HG02610 (cell line): ENCODE measurements at regions not wholly inside any gene's neighbourhood (a gene's known extent, or its start where the extent isn't known, plus 50 kb on each side); places are given as distances from the start of the nearest gene placed in this dataset.

Source experiments
- ATAC-seq: cut with Tn5 transposase; IDR thresholded peaks from one replicate; pipeline ENCODE4 v1.9.1; 2021; ENCODE audit warnings: mild to moderate bottlenecking, moderate library complexity; ENCODE audit not compliant: unreplicated experiment

DNA sequence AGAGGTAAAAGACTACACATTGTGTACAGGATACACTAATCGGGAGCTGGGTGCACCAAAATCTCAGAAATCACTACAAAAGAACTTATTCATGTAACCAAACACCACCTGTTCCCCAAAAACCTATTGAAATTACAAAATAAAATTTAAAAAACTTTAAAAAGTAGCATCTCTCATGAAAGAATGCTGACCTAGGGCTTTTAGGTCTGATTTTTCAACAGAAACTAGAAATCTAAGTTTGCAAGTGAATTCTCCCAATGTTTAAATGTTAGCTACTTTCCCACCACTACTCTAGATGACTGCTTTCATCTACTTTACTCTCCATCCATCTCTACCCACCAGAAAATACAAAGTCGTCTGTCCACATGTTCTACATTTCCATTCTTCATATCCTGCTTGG is 1447.7 kb downstream of the RPA4 start:
- no peak for ATAC-seq

DNA sequence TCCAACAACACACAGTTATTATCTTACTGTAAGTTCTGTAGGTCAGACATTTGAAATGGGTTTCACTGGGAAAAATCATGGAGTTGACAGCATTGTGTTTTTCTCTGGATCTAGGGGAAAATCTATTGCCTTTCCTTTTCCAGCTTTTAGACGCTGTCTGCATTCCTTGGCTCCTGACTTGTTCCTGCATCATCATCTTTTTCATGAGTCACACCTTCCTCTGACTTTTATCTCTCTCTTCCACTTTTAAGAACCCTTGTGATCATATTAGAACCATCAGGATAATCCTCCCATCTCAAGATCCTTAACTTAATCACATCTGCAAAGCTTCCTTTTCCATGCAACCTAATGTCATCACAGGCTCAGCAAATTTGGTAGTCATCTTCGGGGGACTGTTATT is 1454.8 kb downstream of the RPA4 start:
- no peak for ATAC-seq

DNA sequence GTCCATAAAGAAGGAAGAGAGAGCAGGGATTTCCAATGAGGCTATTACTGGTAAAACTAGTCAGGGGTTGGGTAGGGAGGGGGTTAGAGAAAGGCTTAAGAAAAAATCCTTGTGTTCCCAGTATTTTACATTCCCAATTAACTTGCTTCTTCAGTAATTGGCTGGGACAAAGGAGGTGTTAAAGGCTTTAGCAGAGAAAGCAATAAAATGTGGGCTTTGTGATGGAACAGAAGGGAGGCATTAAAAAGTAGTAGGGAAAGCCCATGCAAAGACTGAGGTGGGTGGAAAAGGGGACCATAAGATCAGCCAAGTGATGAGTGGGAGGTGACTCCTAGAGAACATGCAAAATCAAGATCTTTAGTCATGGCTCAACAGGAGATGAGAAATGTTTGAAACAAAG is 1467.2 kb downstream of the RPA4 start:
- no peak for ATAC-seq

DNA sequence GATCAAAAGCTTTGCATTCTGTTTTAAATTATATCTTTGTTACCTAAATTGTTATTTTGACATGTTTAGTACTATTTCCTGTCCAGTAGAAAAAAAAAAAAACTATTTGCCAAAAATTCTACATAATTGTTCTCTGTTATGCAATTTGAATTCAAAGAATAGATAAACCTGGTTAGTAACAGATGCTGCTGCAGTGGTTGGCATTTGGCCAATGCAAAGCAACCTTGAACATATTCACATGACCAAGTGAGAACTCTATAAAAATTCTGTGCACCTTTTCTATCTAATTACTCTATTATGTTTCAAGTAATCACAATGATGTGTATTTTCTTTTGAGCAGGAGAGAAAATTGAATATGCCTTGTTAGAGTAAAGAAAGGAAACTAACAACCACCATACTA is 1473.4 kb downstream of the RPA4 start:
- no peak for ATAC-seq

DNA sequence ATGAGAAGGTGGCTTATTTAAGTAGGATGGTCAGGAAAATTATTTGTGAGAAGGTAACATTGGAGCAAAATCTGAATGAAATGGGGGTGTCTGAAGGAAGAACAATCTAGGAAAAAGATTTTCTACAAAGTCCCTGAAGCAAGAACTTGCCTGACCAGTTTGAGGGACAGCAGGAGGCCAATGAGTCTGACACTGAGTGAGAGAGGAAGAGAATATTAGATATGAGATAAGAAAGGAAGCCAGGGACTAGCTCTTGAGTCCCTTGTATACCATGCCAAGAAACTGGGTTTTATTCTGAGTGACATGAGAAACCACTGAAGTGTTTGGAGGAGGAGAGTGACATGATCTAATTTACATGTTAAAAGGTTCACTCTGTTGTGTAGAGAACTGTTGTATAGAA is 1478.9 kb downstream of the RPA4 start:
- ATAC-seq: no peak

DNA sequence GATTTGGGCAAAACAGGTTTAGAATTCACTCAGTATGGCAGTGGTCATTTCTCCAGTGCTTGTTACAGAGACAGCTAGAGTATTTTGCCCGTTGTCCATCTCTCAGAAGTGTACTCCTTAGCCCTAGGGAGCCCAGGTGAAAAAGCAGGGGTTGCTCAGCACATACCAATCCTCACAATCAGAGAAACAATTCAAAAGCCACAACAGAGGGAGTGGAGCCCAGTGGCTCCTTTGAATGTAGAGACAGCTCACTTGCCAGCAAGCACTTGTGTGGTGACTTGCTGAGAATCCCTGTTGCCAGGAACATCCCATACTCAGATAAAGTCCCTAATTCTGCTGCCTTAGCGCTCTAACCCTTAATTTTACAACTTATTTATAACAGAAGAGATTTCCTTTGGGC is 1488.3 kb downstream of the RPA4 start:
- no peak for ATAC-seq

DNA sequence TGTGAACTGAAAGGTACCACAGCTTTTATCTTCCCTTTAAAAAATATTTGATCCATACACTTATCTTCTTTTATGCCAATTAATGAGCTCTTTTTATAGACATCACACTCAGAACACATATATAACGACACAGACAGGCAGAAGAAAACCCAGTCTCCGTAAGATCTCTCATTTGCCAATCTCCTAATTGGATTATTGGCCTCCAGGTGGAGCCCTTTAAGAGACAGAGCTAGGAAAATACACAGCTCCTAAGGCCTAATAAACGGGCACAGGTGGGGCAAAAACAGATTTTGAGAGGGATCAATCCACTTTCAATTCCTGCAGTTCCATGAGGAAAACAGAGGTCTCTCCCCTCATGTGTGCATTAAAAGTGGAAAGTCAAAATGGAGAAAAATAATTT is 1495.4 kb downstream of the RPA4 start:
- ATAC-seq: no peak

DNA sequence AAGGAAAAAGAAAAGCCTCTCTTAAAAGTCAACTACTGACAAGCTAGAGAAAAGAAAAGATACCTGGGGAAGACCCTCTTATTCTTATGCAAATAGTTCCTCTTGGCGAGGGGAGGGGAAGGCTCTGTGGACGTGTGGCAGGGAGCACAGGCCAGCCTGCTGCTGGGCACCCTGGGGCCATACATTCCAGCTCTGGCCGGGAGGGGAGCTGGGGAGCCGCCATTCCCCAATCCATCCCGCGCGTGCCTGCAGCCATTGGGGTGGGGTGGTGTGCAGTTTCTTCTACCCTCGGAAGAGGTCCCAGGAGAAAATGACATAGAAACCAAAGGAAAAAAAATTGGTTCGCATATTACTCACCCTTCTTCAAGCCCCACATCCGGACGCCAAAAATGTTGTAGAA is 1496.4 kb downstream of the RPA4 start:
- no peak for ATAC-seq

DNA sequence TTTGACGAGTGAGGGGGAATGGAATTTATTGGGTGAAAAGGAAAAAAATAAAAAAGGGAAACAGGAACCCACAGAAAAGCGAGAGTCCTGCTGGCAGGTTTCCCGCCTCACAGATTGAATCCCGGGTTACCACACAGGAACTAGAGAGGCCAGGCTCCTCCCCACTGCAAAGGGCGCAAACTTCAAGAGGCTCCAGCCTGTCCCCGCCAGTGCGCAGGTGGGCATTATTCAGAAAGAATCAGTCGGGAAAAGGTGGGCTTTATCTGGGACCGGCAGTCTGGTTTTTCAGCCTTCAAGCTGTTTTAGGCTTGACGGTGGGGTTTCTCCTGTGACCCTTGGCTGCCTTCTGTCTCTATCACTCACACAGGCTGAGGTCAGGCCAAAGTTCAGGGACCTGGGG is 1496.8 kb downstream of the RPA4 start:
- ATAC-seq: no peak

DNA sequence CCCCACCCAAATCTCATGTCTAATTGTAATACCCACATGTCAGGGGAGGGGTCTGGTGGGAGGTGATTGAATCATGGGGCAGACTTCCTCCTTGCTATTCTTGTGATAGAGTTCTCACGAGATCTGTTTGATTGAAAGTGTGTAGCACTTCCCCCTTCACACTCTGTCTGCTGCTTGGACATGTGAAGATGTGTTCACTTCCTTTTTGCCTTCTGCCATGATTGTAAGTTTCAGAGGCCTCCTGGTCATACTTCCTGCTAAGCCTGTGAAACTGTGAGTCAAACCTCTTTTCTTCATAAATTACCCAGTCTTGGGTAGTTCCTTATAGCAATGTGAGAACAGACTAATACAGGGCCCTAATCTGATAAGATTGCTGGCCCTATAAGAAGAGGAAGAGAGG is 1514.8 kb downstream of the RPA4 start:
- no peak for ATAC-seq

DNA sequence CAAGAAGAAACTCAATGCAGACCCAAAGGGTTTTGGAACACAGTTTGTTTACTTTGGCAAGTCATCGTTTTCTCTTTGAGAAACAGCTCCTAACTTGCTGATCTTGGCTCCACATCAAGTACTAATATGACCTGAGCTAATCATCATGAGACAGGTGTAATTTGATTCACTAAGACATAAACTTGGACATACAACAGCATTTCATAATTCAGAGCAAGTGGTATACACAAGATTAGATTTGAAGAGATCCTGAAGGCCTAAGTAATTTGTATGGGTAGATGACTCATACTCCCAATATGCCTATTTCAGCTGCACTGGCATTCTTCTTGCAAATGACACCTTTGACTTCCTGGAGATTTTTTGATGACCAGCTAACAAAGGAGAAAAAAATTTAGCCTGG is 1521.7 kb downstream of the RPA4 start:
- ATAC-seq: no peak

DNA sequence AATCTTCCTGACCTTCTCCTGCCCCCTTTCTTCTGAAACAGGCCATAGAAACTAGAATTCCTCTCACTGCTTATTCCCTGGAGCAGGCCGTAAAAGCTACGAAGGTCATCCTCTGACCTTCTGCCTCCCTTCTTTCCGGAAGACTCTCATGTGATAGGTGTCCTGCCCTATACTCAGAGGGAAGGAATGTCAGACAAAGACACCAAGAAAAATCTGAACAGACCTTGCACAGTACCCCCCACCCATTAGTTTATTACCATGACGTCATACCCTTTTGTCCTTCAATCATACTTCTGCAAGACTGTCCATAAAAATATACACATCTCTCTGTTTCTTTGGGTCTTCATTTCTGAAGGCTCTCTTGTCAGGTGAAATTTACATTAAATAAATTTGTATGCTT is 1523.9 kb downstream of the RPA4 start:
- ATAC-seq: no peak

DNA sequence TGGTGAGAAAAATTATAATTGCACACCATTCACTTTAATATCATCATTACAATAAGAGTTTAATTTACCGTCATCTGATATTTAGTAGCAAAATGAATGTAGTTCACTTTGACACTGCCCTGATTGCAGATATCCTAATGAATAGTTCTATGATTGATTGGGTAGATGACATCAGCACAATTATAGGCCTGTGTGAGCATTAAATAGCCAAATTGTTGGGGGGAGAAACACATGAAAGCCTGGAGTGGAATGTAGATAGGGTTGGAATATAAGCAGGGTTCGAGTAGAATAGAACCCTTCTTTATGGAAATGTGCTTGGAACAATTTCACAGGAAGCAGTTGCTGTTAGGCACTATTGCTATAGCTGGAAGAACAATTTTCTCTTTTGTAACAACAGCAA is 1526.2 kb downstream of the RPA4 start:
- no peak for ATAC-seq

DNA sequence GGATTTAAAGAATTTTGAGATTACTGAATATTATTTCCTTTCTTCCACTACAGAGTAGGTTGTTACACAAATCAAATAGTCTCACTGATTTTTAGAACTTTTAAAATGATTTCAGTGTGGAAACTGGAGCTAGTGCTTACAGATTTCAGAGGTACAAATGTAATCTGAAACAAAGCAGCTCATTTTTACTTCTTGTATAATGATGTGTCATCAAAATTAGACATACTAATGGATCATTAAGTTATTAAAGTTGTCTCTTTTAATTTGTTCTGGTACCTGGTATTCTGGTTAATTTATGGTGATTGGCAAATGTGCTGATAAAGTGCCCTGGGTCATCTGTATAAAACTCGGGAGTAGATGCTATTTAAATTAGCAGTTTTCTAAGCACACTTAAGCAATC is 1528.3 kb downstream of the RPA4 start:
- ATAC-seq: no peak

DNA sequence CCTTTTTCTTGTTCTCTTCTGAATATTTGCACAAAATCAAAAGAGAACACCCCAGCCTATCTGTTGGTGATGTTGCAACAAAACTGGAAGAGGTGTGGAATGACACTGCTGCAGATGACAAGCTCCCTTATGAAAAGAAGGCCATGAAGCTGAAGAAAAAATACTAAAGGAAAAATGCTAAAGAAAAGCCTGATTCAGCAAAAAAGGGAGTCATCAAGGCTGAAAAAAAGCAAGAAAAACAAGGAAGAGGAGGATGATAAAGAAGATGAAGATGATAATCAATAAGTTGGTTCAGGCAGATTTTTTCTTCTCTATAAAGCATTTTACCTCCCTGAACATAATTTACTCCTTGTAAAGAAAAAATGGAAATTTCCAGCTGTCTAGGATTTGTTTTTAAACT is 1538.8 kb downstream of the RPA4 start:
- ATAC-seq: no peak

DNA sequence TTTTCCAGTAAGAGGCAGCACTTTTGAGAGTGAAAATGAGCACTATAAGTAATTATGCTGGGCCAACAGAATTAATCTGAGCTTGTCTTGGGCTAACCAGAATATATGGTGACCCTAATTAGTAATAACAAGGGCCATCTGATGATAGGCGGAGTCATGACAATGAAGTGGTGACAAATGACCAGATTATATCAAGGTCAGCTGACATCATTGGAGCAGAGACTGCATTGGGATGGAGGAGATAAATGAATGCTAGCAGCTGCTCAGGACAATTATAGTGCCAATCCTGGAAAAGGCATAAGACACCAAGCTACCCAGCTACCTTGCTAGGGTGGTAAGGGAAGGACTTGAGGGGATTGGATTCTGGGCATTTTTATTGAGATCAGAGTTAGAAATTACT is 1548.7 kb downstream of the RPA4 start:
- no peak for ATAC-seq

DNA sequence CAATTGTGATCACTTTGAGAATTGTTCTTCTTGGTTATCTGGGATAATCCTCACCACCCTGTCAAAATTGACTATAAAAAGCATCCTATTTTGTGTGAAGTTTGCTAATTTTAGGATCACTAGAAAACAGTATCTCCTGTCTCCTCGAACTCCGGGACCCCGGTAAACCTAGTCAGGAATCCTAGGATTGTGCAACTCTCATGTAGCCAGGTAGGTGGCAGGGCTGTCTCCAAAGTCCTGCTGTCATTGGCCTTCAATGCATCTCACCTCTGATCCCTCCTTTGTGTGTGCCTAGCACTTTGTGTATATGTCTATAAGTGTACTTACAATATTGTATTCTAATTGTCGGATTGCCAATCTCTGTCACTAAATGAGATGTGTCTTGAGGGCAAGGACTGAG is 1564.8 kb downstream of the RPA4 start:
- ATAC-seq: no peak

DNA sequence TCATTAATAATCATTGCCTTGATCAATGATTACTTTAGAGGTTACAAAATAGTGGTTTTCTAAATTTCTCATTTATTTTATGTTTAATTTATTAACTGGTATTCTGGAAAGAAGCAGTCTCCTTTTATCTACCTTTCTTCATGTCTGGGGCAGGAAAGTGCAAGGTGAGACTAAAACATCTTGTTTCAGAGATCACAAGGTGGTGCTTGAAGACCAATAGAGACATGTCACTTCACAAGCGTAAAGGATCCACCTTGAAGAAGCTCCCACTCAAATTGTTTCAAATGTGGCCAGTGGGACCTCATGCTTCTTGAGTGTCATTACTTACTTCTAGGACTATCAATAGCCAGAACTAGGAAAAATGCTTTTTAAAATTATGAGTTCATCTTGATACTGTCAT is 1568.7 kb downstream of the RPA4 start:
- ATAC-seq: no peak

DNA sequence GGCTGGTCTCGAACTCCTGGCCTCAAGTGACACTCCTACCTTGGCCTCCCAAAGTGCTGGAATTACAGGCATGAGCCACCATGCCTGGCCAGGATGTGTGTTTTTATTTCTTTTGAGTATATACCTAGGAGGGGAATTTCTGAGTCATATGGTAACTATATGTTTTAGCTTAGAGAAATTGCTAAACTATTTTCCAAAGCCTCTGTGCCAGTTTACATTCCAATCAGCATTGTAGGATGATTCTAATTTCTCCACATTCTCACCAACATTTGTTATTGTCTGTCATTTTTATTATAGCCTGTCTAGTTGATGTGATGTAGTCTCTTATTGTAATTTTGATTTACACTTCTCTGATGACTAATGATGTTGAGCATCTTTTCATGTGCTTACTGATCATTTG is 1576.0 kb downstream of the RPA4 start:
- no peak for ATAC-seq

DNA sequence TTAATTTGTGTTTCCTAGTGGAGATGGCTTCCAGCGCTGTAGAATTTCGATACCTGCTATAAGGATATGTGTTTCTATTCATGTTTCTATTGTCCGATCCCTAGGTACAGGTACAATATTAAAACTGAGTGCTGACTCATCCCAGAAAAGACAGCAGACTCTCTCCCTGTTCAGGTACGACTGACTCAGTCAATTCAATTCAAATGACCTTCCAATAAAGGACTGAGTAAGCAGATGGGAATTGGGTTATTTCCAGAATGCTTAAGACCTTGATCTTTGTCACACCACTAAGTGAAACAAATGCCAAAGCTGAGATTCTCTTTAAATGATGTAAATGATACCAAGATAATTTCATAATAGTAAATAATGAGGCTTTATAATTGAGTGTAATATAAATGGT is 1596.9 kb downstream of the RPA4 start:
- ATAC-seq: no peak

DNA sequence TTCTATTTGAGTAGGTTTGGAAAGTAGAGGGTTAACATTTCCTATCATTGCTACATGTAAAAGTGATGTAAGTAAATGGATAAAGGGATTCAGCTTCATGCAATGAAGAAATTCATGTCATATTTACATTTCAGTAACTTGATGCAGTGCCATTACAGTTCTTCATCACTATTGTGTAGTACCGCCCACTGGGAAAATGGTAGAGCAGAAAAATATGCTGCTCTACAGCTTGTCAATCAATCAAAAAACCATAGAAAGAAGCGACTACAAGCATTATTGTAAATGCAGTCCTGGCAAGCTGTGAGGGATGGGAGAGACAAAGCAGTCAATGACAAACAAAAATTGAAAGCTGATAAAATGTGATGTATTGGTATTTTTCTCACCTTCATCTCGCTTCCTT is 1597.9 kb downstream of the RPA4 start:
- ATAC-seq: no peak

DNA sequence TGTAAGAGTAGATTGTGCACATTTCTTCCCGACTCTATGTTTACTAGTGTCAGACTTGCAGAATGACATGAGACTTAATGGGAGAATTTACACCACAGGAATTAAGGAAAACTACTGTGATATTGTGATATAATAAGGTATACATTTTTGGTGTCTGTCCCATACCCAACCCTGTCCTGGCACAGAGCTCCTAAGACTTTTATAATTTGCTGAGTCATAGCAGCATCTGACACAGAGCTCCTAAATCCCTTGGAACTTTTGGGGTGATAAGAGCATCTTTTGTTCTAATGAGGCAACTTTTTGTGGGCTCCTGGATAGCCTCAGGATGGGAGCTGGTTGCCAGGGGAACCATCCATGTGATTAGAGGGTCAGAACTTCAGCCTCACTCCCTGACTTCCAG is 1607.0 kb downstream of the RPA4 start:
- no peak for ATAC-seq

DNA sequence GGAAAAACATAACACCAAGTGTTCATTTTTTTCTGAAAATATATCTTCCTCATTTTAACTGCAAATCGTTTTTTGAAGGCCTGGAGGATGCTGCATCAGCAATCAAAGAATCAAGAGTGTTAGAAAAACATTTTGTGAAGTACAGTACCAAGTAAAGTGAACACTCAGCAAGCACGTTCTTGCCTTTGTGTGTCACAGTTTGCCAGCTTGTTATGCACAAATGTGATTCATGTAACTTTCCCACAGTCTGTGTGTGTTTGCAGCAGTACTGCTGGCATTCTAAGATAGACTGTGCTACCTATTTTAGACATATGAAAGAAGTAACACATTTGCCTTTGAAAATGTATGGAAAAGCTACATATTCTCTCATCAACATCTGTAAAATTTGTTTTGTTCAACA is 1617.7 kb downstream of the RPA4 start:
- no peak for ATAC-seq

DNA sequence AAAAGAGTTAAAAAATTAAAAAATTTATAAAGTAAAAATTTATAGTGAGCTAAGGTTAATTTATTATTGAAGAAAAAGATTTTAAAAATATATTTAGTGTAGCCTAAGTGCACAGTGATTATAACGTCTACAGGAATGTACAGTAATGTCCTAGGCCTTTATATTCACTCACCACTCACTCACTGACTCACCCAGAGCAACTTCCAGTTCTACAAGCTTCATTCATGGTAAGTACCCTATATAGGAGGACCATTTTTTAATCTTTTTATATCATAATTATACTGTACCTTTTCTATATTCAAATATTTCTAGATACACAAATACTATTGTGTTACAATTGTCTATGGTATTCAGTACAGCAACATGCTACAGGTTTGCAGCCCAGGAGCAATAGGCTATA is 1623.2 kb downstream of the RPA4 start:
- ATAC-seq: no peak
